Caco-2 (cell line): ENCODE measurements at regions not wholly inside any gene's neighbourhood (a gene's known extent, or its start where the extent isn't known, plus 50 kb on each side); places are given as distances from the start of the nearest gene placed in this dataset.

Experiments
- BruUV-seq: library from RNA; stranded (reverse); fragments of 400-500 nt; replicated peaks from 2 replicates; lab custom pipeline; 2021; lab: Mats Ljungman, UMichigan
- CTCF ChIA-PET: fragments of 300-600 bp; sonication (Branson Sonifier 250); formaldehyde crosslinking; loops from one replicate; lab custom pipeline; 2022; ENCODE audit warnings: antibody characterized with exemption; lab: Charles Lee
- POLR2A ChIA-PET: fragments of 300-600 bp; sonication (Branson Sonifier 250); formaldehyde crosslinking; loops from one replicate; lab custom pipeline; 2022; ENCODE audit warnings: antibody characterized with exemption; lab: Charles Lee
- DNase-seq, 2 experiments: peaks; one replicate each; pipeline versions ENCODE4 v3.0.0 to v3.0.0-alpha.2; 2020 to 2022
- H3K27me3 ChIP-seq: replicated peaks from 2 replicates; pipeline ENCODE4 v1.6.0; 2011; ENCODE audit warnings: low read length; ENCODE audit not compliant: control insufficient read depth, insufficient read depth
- H3K36me3 ChIP-seq: 2 replicates; pipeline ENCODE4 v1.5.1; 2011; ENCODE audit warnings: low read length; ENCODE audit not compliant: control insufficient read depth, insufficient read depth
- H3K4me1 ChIP-seq: fragments of 250-450 bp; sonication (Bioruptor Pico); 2 replicates; pipeline ENCODE4 v1.5.1; 2020; ENCODE audit warnings: mild to moderate bottlenecking
- H3K4me3 ChIP-seq: 2 replicates; pipeline ENCODE4 v1.5.1; 2011; ENCODE audit warnings: low read depth, mild to moderate bottlenecking, control low read depth, low read length
- H3K9me3 ChIP-seq: fragments of 250-450 bp; sonication (Bioruptor Pico); 2 replicates; pipeline ENCODE4 v1.5.1; 2020; ENCODE audit warnings: mild to moderate bottlenecking, moderate library complexity
- H3K27ac Mint-ChIP-seq: one replicate; pipeline ENCODE4 v1.8.0; 2022; ENCODE audit warnings: mixed read lengths; ENCODE audit not compliant: unreplicated experiment
- H3K27me3 Mint-ChIP-seq: one replicate; pipeline ENCODE4 v1.8.0; 2022; ENCODE audit warnings: mixed read lengths; ENCODE audit not compliant: insufficient read depth, unreplicated experiment
- H3K36me3 Mint-ChIP-seq: one replicate; pipeline ENCODE4 v1.8.0; 2022; ENCODE audit warnings: mild to moderate bottlenecking, mixed read lengths; ENCODE audit not compliant: insufficient read depth, unreplicated experiment
- H3K4me1 Mint-ChIP-seq: one replicate; pipeline ENCODE4 v1.8.0; 2022; ENCODE audit warnings: low read depth, mixed read lengths; ENCODE audit not compliant: unreplicated experiment
- H3K4me3 Mint-ChIP-seq: one replicate; pipeline ENCODE4 v1.8.0; 2022; ENCODE audit warnings: mild to moderate bottlenecking, moderate library complexity, mixed read lengths; ENCODE audit not compliant: unreplicated experiment
- H3K9me3 Mint-ChIP-seq: one replicate; pipeline ENCODE4 v1.8.0; 2022; ENCODE audit warnings: mixed read lengths; ENCODE audit not compliant: unreplicated experiment
- intact Hi-C: fragments of 100-400 bp; cut with micrococcal nuclease; formaldehyde crosslinking; loops from one replicate; pipeline ENCODE4 v1.10.0; 2022; ENCODE audit not compliant: unreplicated experiment
- TF ChIP-seq, protein P1 (sequence below), 2 experiments: fragments of 200-600 bp in 1 of 2; IDR thresholded peaks; 1 replicate in 1 of 2; 2 replicates in 1 of 2; pipeline versions ENCODE4 v1.5.1 to v1.8.0; 2011 to 2022; ENCODE audit warnings: antibody characterized with exemption in 1 of 2, control low read depth in 1 of 2, inconsistent platforms in 1 of 2, low read depth in 1 of 2, low read length in 1 of 2, mild to moderate bottlenecking in 1 of 2, moderate library complexity in 1 of 2; ENCODE audit not compliant: insufficient read depth in 1 of 2, severe bottlenecking in 1 of 2, unreplicated experiment in 1 of 2

DNA sequence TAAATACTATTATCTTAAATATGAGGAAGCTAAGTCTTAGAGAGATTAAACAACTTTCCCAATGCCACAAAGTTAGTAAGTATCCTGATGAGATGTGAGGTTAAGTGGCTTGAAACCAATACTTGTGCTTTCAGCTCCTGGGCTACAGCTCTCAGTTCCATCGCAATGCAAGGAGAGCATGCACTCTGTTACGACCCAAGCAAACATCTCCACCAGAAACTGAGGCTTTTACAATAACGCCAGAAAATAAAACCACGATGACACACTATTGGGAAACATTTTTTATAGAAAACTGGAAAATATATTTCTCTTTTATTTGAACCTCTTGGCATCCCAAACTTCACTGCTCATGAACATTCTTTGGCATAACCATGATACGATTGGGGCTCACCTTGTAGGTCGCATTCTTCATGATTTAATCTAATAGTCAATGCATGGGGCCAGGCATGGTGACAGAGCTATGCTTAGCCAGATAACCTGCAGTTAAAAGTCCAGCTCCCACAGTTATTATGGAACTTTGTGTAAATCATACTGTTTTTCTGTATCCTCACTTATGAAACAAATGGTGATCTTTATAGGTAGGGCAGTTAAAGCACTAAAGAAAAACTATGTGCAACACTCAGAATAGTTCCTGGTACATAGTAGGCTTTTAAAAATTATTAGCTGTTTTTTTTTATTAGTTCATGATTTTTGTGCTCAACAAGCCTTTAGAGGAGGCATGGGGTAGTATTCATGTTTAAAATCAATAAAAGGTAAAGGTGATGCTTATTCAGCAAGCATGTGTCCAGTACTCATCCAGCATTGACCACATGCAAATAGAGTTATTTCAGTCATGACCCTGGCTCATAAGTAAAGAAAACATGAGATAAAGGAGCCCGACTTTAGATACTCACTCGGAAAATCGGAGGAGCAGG lies 238.3 kb upstream of the TRIB2 start:
- Mint-ChIP-seq H3K4me1 (peaks cover 6% of the 10 kb centered on the region), H3K9me3 (peaks cover 18% of the 10 kb centered on the region), H3K27me3 (peaks cover 2% of the 10 kb centered on the region), H3K4me3 (no peak overlapping the region), H3K36me3 (no peaks in the 10 kb centered on the region), H3K27ac (no peak overlapping the region)
- BruUV-seq: no TSS peak
- no peak for DNase-seq
- no peaks in the 10 kb centered on the region for H3K27me3 ChIP-seq
- H3K36me3 ChIP-seq: no peaks in the 10 kb centered on the region
- H3K4me3 ChIP-seq: no peak overlapping the region
- ChIA-PET CTCF (no interaction called here), POLR2A (no interaction called here)
- no peaks in the 10 kb centered on the region for H3K4me1 ChIP-seq
- peaks cover 3% of the 10 kb centered on the region; the same call in 1 of the 2 replicates for H3K9me3 ChIP-seq
- TF ChIP-seq, protein P1, sequence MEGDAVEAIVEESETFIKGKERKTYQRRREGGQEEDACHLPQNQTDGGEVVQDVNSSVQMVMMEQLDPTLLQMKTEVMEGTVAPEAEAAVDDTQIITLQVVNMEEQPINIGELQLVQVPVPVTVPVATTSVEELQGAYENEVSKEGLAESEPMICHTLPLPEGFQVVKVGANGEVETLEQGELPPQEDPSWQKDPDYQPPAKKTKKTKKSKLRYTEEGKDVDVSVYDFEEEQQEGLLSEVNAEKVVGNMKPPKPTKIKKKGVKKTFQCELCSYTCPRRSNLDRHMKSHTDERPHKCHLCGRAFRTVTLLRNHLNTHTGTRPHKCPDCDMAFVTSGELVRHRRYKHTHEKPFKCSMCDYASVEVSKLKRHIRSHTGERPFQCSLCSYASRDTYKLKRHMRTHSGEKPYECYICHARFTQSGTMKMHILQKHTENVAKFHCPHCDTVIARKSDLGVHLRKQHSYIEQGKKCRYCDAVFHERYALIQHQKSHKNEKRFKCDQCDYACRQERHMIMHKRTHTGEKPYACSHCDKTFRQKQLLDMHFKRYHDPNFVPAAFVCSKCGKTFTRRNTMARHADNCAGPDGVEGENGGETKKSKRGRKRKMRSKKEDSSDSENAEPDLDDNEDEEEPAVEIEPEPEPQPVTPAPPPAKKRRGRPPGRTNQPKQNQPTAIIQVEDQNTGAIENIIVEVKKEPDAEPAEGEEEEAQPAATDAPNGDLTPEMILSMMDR (IDR thresholded peaks at IDR 0.05; ENCODE audit: insufficient read depth in 1 of 2, low read depth in 1 of 2, low read length in 1 of 2, severe bottlenecking in 1 of 2, unreplicated experiment in 1 of 2): no peak
- intact Hi-C loops: no loop called here

DNA sequence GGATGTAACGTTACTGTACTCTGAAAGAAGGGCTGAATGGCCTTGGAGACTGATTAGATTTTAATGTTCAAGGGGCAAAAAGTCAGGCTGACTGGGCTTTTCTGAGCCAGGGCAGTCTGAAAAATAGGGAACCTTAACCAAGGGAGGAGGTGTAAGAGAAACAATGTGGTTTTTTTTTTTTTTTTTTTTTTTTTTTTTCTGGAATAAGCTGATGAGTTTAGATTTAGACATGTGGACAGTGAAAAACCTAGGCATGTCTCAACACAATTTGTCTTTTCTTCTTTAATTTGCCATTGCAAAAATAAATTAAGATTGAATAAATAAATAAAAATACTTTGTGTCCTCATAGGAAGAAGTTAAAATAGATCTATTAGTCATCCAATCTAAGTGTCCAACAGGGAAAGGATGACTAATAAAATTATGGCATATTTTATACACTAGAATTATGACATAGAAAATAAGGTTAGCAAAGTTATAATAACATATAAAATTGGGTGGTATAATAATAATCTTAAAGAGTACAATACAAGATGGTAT lies 237.6 kb upstream of the TRIB2 start:
- Histone ChIP-seq H3K4me1 (no peaks in the 10 kb centered on the region), H3K4me3 (no peak overlapping the region), H3K36me3 (no peaks in the 10 kb centered on the region), H3K9me3 (peaks cover 3% of the 10 kb centered on the region; the same call in 1 of the 2 replicates), H3K27me3 (no peaks in the 10 kb centered on the region)
- intact Hi-C loops: no loop called here
- Mint-ChIP-seq H3K27me3 (peaks cover 2% of the 10 kb centered on the region), H3K27ac (no peak overlapping the region), H3K4me3 (no peak overlapping the region), H3K36me3 (no peaks in the 10 kb centered on the region), H3K9me3 (peaks cover 14% of the 10 kb centered on the region), H3K4me1 (peaks cover 6% of the 10 kb centered on the region)
- BruUV-seq: no TSS peak
- no peak for DNase-seq
- CTCF ChIA-PET: no interaction called here
- TF ChIP-seq, protein P1 (IDR thresholded peaks at IDR 0.05; ENCODE audit: insufficient read depth in 1 of 2, low read depth in 1 of 2, low read length in 1 of 2, severe bottlenecking in 1 of 2, unreplicated experiment in 1 of 2): no peak
- POLR2A ChIA-PET: no interaction called here

DNA sequence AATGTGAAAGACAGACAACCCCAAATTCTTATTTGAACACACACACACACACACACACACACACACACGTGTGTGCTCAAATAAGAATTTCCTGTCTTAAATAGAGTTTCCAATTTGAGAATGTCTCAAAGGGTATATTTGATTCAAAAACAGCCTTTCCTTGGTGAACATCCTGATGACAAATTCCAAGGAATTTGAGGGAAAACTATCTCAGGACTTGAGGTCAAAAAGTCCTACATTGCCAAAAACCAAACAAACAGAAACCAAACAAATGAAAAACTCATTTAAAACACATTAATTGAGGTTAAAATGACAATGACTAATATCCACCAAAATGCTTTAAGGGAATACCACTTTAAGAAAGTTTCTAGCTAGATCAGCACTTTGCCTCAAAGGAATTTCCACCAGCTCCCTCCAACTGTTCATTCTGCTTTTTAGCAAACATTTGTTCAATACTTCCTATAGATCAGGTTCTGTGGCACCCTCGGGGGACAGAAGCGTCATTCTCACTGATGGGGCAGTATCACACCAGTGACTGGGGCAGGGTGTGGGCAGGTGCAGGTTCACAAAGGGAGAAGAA lies 232.1 kb upstream of the TRIB2 start:
- Histone ChIP-seq H3K9me3 (peaks cover 3% of the 10 kb centered on the region; the same call in 1 of the 2 replicates), H3K36me3 (no peaks in the 10 kb centered on the region), H3K4me1 (peaks cover 24% of the 10 kb centered on the region), H3K27me3 (no peaks in the 10 kb centered on the region), H3K4me3 (no peak overlapping the region)
- Mint-ChIP-seq H3K4me3 (no peak overlapping the region), H3K27me3 (no peaks in the 10 kb centered on the region), H3K36me3 (peaks cover 6% of the 10 kb centered on the region), H3K9me3 (no peaks in the 10 kb centered on the region), H3K4me1 (peaks cover 13% of the 10 kb centered on the region), H3K27ac (no peak overlapping the region)
- DNase-seq: no peak
- TF ChIP-seq, protein P1 (IDR thresholded peaks at IDR 0.05; ENCODE audit: insufficient read depth in 1 of 2, low read depth in 1 of 2, low read length in 1 of 2, severe bottlenecking in 1 of 2, unreplicated experiment in 1 of 2): no peak
- ChIA-PET CTCF (no interaction called here), POLR2A (no interaction called here)
- intact Hi-C loops: loop anchor here (5.0 kb wide), 1 partner anchor 233 kb away; the partner anchor contains the start of gene TRIB2
- BruUV-seq: no TSS peak
